Upper lobe of left lung (tissue), 6 donors: ENCODE measurements at regions not wholly inside any gene's neighbourhood (a gene's known extent, or its start where the extent isn't known, plus 50 kb on each side); places are given as distances from the start of the nearest gene placed in this dataset.

Experiments
- ATAC-seq, 2 donors: fragments of 200-7000 bp; cut with Tn5 transposase; one replicate each; pipeline ENCODE4 v1.9.1; 2022; ENCODE audit warnings: mild to moderate bottlenecking in 2 of 2, moderate library complexity in 2 of 2; ENCODE audit not compliant: low FRiP score in 2 of 2
- DNase-seq, 2 donors: peaks; one replicate each; pipeline ENCODE4 v3.0.0-alpha.2; 2019 to 2020
- H3K27ac ChIP-seq, 4 donors: fragments of 200-600 bp; sonication (generic); one replicate each; pipeline ENCODE4 v1.5.1; 2016 to 2019
- H3K27me3 ChIP-seq, 4 donors: fragments of 200-600 bp; sonication (generic); one replicate each; pipeline ENCODE4 v1.5.1; 2017 to 2019
- H3K36me3 ChIP-seq, 4 donors: fragments of 200-600 bp; sonication (generic); one replicate each; pipeline ENCODE4 v1.5.1; 2016 to 2019
- H3K4me1 ChIP-seq, 4 donors: fragments of 200-600 bp; sonication (generic); one replicate each; pipeline ENCODE4 v1.5.1; 2018 to 2019
- H3K4me3 ChIP-seq, 4 donors: fragments of 200-600 bp; sonication (generic); one replicate each; pipeline ENCODE4 v1.5.1; 2017 to 2019; ENCODE audit warnings: mild to moderate bottlenecking in 2 of 4, moderate library complexity in 1 of 4
- H3K9me3 ChIP-seq, 4 donors: fragments of 200-600 bp; sonication (generic); one replicate each; pipeline ENCODE4 v1.5.1; 2018 to 2019
- EP300 ChIP-seq, 4 donors: sonication (generic); formaldehyde crosslinking; IDR thresholded peaks; one replicate each; pipeline ENCODE4 v1.5.1; 2017; ENCODE audit warnings: antibody characterized with exemption in 4 of 4, control low read depth in 2 of 4
- POLR2A ChIP-seq, 4 donors: fragments of 450-650 bp; IDR thresholded peaks; one replicate each; pipeline ENCODE4 v1.5.1; 2016 to 2017; ENCODE audit warnings: antibody characterized with exemption in 4 of 4, mild to moderate bottlenecking in 2 of 4
- POLR2AphosphoS5 ChIP-seq, 2 donors: sonication (generic); formaldehyde crosslinking; IDR thresholded peaks; one replicate each; pipeline ENCODE4 v1.5.1; 2017; ENCODE audit warnings: antibody characterized with exemption in 2 of 2
- WGBS, 2 donors: methylation state at CpG; one replicate each; pipeline ENCODE4 v1.1.5; 2017 to 2018; 5-methylcytosine and 5-hydroxymethylcytosine counted together
- TF ChIP-seq, protein P1 (sequence below), 6 experiments: fragments of 450-650 bp in 4 of 6; fragments of 200-600 bp in 2 of 6; sonication (generic) in 2 of 6; IDR thresholded peaks; one replicate each; pipeline ENCODE4 v1.5.1; 2016 to 2019; ENCODE audit warnings: antibody characterized with exemption in 6 of 6
- donor health status: DM: no; HTN: no; CAD: no; lungs with moderate emphysema.
- donor health status: DM: no; HTN: yes; CAD: no; lungs with severe emphysema.

DNA sequence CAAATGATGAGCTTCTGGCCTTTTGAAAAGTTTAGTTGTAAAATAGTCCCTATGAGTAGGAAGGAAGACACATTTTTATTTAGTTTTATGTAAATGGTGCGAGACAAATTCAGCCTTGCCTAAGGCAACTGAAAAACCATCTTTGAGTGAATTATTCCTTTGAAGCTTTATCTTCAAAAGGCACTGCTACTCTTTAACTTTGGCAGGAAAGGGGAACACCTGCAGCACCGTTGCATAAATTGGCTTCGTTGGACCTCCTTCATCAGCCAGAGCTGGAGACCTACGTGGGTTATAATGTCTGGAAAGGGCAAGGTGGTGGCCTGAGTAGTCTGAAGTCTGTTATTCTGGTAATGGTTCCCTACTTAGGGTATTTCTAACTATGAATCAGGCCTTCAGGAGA is 373.5 kb downstream of the KCNJ2 start:
- ATAC-seq: no peak
- no peaks in the 10 kb centered on the region for H3K9me3 ChIP-seq
- no peak for TF ChIP-seq EP300 (IDR thresholded peaks at IDR 0.05)
- no peak for TF ChIP-seq POLR2A (IDR thresholded peaks at IDR 0.05)
- TF ChIP-seq, protein P1, sequence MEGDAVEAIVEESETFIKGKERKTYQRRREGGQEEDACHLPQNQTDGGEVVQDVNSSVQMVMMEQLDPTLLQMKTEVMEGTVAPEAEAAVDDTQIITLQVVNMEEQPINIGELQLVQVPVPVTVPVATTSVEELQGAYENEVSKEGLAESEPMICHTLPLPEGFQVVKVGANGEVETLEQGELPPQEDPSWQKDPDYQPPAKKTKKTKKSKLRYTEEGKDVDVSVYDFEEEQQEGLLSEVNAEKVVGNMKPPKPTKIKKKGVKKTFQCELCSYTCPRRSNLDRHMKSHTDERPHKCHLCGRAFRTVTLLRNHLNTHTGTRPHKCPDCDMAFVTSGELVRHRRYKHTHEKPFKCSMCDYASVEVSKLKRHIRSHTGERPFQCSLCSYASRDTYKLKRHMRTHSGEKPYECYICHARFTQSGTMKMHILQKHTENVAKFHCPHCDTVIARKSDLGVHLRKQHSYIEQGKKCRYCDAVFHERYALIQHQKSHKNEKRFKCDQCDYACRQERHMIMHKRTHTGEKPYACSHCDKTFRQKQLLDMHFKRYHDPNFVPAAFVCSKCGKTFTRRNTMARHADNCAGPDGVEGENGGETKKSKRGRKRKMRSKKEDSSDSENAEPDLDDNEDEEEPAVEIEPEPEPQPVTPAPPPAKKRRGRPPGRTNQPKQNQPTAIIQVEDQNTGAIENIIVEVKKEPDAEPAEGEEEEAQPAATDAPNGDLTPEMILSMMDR (IDR thresholded peaks at IDR 0.05): no peak
- no peak for TF ChIP-seq POLR2AphosphoS5 (IDR thresholded peaks at IDR 0.05)
- no peak overlapping the region for H3K27ac ChIP-seq
- no peaks in the 10 kb centered on the region for H3K4me1 ChIP-seq
- H3K27me3 ChIP-seq: no peaks in the 10 kb centered on the region
- H3K36me3 ChIP-seq: no peaks in the 10 kb centered on the region
- no peak overlapping the region for H3K4me3 ChIP-seq
- WGBS, 2 donors: 79 to 87% methylated on average over 4 of the region's 4 CpGs
- DNase-seq: no peak

DNA sequence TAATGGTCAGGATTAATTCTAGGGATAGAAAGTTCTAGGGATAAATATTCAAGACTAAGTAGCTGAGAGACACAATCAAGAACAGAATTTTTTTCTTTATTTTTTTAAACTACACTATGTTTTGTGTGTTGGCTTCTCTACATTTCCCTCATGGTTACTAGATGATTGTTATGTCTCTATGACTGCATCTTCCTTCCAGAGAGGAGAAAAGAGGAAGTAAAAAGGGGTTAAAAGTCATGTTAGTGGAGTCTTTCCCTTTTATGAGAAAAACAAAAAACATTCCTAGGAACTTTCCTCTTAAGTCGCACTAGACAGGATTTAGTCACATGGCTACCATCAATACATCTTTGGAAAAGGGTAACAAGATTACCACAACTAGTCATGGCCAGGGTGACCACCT is 375.0 kb downstream of the KCNJ2 start:
- Histone ChIP-seq H3K27ac (no peak overlapping the region), H3K4me1 (no peaks in the 10 kb centered on the region), H3K36me3 (no peaks in the 10 kb centered on the region), H3K4me3 (no peak overlapping the region), H3K27me3 (no peaks in the 10 kb centered on the region), H3K9me3 (no peaks in the 10 kb centered on the region)
- ATAC-seq (peak in 1 of 2 donors; percentile 55), DNase-seq (no peak)
- 67 to 83% methylated on average over 1 of the region's 1 CpG for whole genome bisulfite sequencing, 2 donors
- TF ChIP-seq, protein P1 (IDR thresholded peaks at IDR 0.05): no peak
- no peak for TF ChIP-seq POLR2AphosphoS5 (IDR thresholded peaks at IDR 0.05)
- TF ChIP-seq EP300 (IDR thresholded peaks at IDR 0.05): no peak
- TF ChIP-seq POLR2A (IDR thresholded peaks at IDR 0.05): no peak

DNA sequence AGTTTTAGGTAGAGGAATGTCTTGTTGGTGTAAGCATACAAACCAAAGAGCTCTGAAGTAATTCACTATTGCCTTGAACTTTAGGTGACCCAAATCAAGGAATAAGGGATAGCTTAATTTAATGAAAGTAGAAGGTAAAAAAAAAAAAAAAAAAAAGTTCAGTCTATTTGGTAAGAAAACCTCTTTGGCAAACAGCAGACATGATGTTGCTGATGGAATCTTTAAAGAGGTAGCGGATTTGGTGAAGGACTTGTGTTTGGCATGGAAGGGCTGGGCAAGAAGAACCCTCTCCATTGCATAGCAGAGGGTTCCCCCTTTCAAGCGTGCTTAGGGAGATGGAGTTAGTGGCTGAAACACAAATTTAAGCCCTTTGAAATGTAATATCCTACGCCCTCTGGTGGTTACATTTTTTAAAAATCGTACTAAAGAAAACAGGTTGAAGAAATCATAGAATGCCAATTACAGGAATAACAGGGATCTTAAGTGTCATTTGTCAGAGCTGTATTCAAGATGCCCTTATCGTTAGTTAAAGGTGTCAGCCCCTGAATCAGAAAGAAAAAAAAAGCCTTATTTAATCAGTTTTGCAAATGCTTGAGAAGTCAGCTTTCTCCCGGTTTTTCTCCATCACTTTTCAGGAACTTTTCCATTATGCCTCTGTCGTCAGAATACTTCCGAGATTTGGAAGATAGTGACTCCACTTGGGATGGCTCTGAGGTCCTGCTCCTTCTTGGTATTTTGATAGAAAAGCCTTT is 383.1 kb downstream of the KCNJ2 start:
- TF ChIP-seq POLR2A (IDR thresholded peaks at IDR 0.05) (no peak), EP300 (IDR thresholded peaks at IDR 0.05) (no peak), POLR2AphosphoS5 (IDR thresholded peaks at IDR 0.05) (no peak)
- TF ChIP-seq, protein P1 (IDR thresholded peaks at IDR 0.05): peak in 5 of 6 experiments; percentile 13 to 67 (median 58)
- H3K9me3 ChIP-seq: no peaks in the 10 kb centered on the region
- H3K36me3 ChIP-seq: no peaks in the 10 kb centered on the region
- ATAC-seq: peak in 1 of 2 donors; percentile 69
- H3K4me1 ChIP-seq: peaks cover 0 to 5% (median 3%) of the 10 kb centered on the region in 4 donors
- H3K27ac ChIP-seq: no peak overlapping the region
- no peak overlapping the region for H3K4me3 ChIP-seq
- 27 to 34% methylated on average over 8 of the region's 8 CpGs for WGBS, 2 donors
- DNase-seq: no peak
- H3K27me3 ChIP-seq: no peaks in the 10 kb centered on the region

DNA sequence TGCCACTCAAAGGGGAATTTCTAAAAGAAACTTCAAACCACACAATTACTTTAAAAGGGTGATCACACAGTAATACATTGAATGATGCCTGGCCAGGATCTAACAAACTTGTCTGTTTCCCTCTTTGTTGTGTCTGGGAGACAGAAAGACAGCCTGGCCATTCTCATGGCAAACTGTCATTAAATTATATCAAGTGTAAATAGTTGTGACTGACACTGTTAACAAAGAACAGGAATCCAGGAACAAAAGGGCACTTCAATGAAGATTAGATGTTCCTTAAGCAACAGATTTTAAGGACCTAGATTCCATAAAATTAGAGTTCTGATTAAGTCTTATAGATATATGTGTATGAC is 383.6 kb downstream of the KCNJ2 start:
- no peak for TF ChIP-seq EP300 (IDR thresholded peaks at IDR 0.05)
- no peak for TF ChIP-seq POLR2A (IDR thresholded peaks at IDR 0.05)
- TF ChIP-seq, protein P1 (IDR thresholded peaks at IDR 0.05): no peak
- no peak for TF ChIP-seq POLR2AphosphoS5 (IDR thresholded peaks at IDR 0.05)
- Histone ChIP-seq H3K36me3 (no peaks in the 10 kb centered on the region), H3K27me3 (no peaks in the 10 kb centered on the region)

DNA sequence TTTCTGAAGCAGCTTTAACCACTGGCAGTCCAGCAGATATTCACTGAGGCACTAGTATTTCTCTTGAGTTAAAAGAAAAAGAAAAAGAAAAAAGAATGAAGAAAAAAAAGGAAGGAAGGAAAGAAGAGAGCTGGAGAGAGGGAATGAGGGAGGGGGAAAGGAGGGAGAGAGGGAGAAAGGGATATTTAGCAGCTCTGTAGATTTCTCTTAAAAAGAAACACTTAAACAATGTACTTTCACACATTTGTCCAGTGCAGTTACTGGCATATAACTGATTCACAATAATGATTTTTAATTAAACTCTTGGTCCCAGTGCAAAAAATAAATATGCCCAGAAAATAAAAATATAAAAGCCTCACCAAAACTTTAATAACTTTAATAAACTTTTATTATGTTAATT is 386.4 kb downstream of the KCNJ2 start:
- TF ChIP-seq POLR2A (IDR thresholded peaks at IDR 0.05) (no peak), EP300 (IDR thresholded peaks at IDR 0.05) (no peak), POLR2AphosphoS5 (IDR thresholded peaks at IDR 0.05) (no peak)
- TF ChIP-seq, protein P1 (IDR thresholded peaks at IDR 0.05): no peak
- Histone ChIP-seq H3K27ac (no peak overlapping the region), H3K36me3 (no peaks in the 10 kb centered on the region), H3K4me3 (no peak overlapping the region), H3K9me3 (no peaks in the 10 kb centered on the region), H3K4me1 (peaks cover 0 to 5% (median 3%) of the 10 kb centered on the region in 4 donors), H3K27me3 (no peaks in the 10 kb centered on the region)
- ATAC-seq (no peak), DNase-seq (no peak)

More for the DNA sequence above, 383.6 kb downstream of the KCNJ2 start:
- Histone ChIP-seq H3K27ac (no peak overlapping the region), H3K9me3 (no peaks in the 10 kb centered on the region), H3K4me1 (peaks cover 0 to 5% (median 3%) of the 10 kb centered on the region in 4 donors), H3K4me3 (no peak overlapping the region)
- DNase-seq (no peak), ATAC-seq (no peak)
